ENCODE measurements at regions not wholly inside any gene's neighbourhood (a gene's known extent, or its start where the extent isn't known, plus 50 kb on each side); places are given as distances from the start of the nearest gene placed in this dataset.

DNA sequence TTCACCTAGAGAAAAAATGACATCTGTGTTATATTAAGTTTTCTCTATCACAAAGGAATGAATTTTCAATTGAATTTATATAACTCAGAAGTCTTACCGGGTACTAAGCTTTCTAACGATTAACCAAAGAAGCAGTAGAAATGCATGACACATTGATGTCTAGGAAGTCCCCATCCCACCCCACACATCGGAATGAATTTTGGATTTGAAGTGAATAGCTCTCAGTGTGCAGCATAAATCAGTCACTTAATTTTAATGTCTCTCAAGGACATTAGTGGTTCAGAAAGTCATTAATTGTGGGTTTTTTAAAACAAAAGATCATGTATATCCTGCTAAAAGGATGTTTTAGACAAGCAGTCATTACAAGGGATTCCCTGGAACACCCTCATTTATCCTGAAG lies 141.4 kb upstream of the PIEZO2 start:
- Histone ChIP-seq H3K27me3 (no peaks in the 10 kb centered on the region), H3K4me1 (ENCODE audit: insufficient read depth) (peaks cover 7% of the 10 kb centered on the region), H3K4me2 (no peak overlapping the region), H4K20me1 (ENCODE audit: insufficient read depth, poor library complexity, severe bottlenecking) (no peaks in the 10 kb centered on the region), H3K79me2 (no peaks in the 10 kb centered on the region), H3K9me3 (ENCODE audit: low read depth) (no peaks in the 10 kb centered on the region), H2AFZ (no peak overlapping the region), H3K9me2 (replicated peaks; ENCODE audit: insufficient read depth) (no peaks in the 10 kb centered on the region), H3K4me3 (no peak overlapping the region), H3K27ac (no peak overlapping the region), H3K36me3 (replicated peaks; ENCODE audit: insufficient read depth, low read depth) (no peaks in the 10 kb centered on the region)
- 77% methylated on average over 3 of the region's 3 CpGs for WGBS (ENCODE audit: low lambda C conversion rate, missing lambda C conversion rate)
- DNase-seq (ENCODE audit: low spot score) = no peak
- TF ChIP-seq, protein P1, sequence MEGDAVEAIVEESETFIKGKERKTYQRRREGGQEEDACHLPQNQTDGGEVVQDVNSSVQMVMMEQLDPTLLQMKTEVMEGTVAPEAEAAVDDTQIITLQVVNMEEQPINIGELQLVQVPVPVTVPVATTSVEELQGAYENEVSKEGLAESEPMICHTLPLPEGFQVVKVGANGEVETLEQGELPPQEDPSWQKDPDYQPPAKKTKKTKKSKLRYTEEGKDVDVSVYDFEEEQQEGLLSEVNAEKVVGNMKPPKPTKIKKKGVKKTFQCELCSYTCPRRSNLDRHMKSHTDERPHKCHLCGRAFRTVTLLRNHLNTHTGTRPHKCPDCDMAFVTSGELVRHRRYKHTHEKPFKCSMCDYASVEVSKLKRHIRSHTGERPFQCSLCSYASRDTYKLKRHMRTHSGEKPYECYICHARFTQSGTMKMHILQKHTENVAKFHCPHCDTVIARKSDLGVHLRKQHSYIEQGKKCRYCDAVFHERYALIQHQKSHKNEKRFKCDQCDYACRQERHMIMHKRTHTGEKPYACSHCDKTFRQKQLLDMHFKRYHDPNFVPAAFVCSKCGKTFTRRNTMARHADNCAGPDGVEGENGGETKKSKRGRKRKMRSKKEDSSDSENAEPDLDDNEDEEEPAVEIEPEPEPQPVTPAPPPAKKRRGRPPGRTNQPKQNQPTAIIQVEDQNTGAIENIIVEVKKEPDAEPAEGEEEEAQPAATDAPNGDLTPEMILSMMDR (IDR thresholded peaks at IDR 0.05; ENCODE audit: poor library complexity) = no peak
- no peak for TF ChIP-seq EZH2phosphoT487 (IDR thresholded peaks at IDR 0.05; ENCODE audit: low read depth, severe bottlenecking, unreplicated experiment)
- no peak for TF ChIP-seq EZH2 (IDR thresholded peaks at IDR 0.05; ENCODE audit: borderline replicate concordance)

DNA sequence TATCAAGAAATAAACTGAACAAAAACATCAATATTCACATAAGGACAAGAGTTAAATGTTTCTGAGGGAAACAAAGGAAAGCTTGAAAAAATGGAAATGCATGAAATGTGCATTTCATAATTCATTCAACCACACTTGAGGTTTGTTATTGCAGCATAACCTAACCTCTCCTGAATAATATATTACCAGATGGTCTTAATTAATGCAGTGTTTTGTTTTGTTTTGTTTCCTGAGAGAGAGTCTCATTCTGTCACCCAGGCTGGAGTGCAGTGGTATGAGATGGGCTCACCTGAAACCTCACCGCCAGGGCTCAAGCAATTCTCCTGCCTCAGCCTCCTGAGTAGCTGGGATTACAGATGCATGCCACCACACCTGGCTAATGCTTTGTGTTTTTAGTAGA lies 139.9 kb upstream of the PIEZO2 start:
- DNase-seq (ENCODE audit: low spot score) = no peak
- Histone ChIP-seq H3K4me3 (no peak overlapping the region), H3K9me3 (ENCODE audit: low read depth) (no peaks in the 10 kb centered on the region), H2AFZ (no peak overlapping the region), H3K36me3 (replicated peaks; ENCODE audit: insufficient read depth, low read depth) (no peaks in the 10 kb centered on the region), H3K4me2 (no peak overlapping the region), H3K4me1 (ENCODE audit: insufficient read depth) (peaks cover 12% of the 10 kb centered on the region), H3K27ac (no peak overlapping the region), H4K20me1 (ENCODE audit: insufficient read depth, poor library complexity, severe bottlenecking) (no peaks in the 10 kb centered on the region), H3K79me2 (no peaks in the 10 kb centered on the region), H3K9me2 (replicated peaks; ENCODE audit: insufficient read depth) (no peaks in the 10 kb centered on the region), H3K27me3 (no peaks in the 10 kb centered on the region)
- WGBS (ENCODE audit: low lambda C conversion rate, missing lambda C conversion rate) = 93% methylated on average over 1 of the region's 1 CpG
- no peak for TF ChIP-seq EZH2 (IDR thresholded peaks at IDR 0.05; ENCODE audit: borderline replicate concordance)
- TF ChIP-seq, protein P1 (IDR thresholded peaks at IDR 0.05; ENCODE audit: poor library complexity) = no peak
- no peak for TF ChIP-seq EZH2phosphoT487 (IDR thresholded peaks at IDR 0.05; ENCODE audit: low read depth, severe bottlenecking, unreplicated experiment)

DNA sequence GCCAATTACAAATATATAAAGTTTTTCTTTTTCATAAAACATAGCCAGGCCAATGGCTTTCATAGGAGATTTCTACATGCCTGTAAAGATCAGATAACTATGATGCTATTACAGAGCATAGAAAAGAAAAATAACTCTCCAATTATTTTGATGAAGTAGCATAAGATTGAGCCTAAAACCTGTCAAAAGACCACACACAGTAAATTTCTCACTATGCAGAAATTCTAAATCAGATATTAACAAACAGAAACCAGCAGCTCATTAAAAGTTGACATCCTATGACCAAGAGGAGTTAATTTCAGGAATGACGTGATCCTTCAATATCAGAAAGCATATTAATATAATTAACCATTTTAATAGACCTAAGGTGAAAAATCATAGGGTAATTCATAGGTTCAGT lies 139.0 kb upstream of the PIEZO2 start:
- Histone ChIP-seq H3K9me2 (replicated peaks; ENCODE audit: insufficient read depth) (no peaks in the 10 kb centered on the region), H3K4me2 (no peak overlapping the region), H4K20me1 (ENCODE audit: insufficient read depth, poor library complexity, severe bottlenecking) (no peaks in the 10 kb centered on the region), H3K4me3 (no peak overlapping the region), H3K79me2 (no peaks in the 10 kb centered on the region), H3K9me3 (ENCODE audit: low read depth) (no peaks in the 10 kb centered on the region), H2AFZ (no peak overlapping the region), H3K27ac (no peak overlapping the region), H3K4me1 (ENCODE audit: insufficient read depth) (peaks cover 15% of the 10 kb centered on the region), H3K36me3 (replicated peaks; ENCODE audit: insufficient read depth, low read depth) (no peaks in the 10 kb centered on the region), H3K27me3 (no peaks in the 10 kb centered on the region)
- 94% methylated on average over 1 of the region's 1 CpG for WGBS (ENCODE audit: low lambda C conversion rate, missing lambda C conversion rate)
- TF ChIP-seq EZH2phosphoT487 (IDR thresholded peaks at IDR 0.05; ENCODE audit: low read depth, severe bottlenecking, unreplicated experiment) (no peak), EZH2 (IDR thresholded peaks at IDR 0.05; ENCODE audit: borderline replicate concordance) (no peak)
- TF ChIP-seq, protein P1 (IDR thresholded peaks at IDR 0.05; ENCODE audit: poor library complexity) = no peak
- no peak for DNase-seq (ENCODE audit: low spot score)

DNA sequence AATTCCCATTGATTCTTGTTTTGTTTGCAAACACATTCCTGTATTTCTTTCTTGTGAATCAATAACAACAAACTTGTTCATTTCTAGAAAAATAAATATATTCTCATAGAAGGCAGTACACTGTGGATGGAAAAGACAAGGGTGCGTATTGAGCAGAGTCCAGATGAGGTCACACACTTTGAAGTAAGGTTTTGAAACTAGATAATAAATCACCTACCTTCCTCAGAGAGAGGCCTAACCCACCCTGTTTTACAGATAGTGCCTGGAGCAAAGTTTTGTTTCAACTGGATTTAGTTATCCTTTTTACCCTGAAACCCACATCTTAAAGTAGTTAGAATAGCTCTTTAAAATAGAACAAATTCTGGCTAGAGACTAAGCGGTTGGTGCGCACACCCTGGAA lies 137.1 kb upstream of the PIEZO2 start:
- Histone ChIP-seq H3K9me2 (replicated peaks; ENCODE audit: insufficient read depth) (no peaks in the 10 kb centered on the region), H3K79me2 (no peaks in the 10 kb centered on the region), H3K36me3 (replicated peaks; ENCODE audit: insufficient read depth, low read depth) (no peaks in the 10 kb centered on the region), H2AFZ (no peak overlapping the region), H4K20me1 (ENCODE audit: insufficient read depth, poor library complexity, severe bottlenecking) (no peaks in the 10 kb centered on the region), H3K9me3 (ENCODE audit: low read depth) (no peaks in the 10 kb centered on the region), H3K4me1 (ENCODE audit: insufficient read depth) (peaks cover 15% of the 10 kb centered on the region), H3K27ac (peak overlapping the region; percentile 55), H3K4me2 (no peak overlapping the region), H3K4me3 (no peak overlapping the region), H3K27me3 (no peaks in the 10 kb centered on the region)
- TF ChIP-seq, protein P1 (IDR thresholded peaks at IDR 0.05; ENCODE audit: poor library complexity) = no peak
- TF ChIP-seq EZH2phosphoT487 (IDR thresholded peaks at IDR 0.05; ENCODE audit: low read depth, severe bottlenecking, unreplicated experiment) (no peak), EZH2 (IDR thresholded peaks at IDR 0.05; ENCODE audit: borderline replicate concordance) (no peak)
- DNase-seq (ENCODE audit: low spot score) = no peak
- WGBS (ENCODE audit: low lambda C conversion rate, missing lambda C conversion rate) = 57% methylated on average over 3 of the region's 3 CpGs

Data from hepatocyte (in vitro differentiated cells).